KMS-11 (cell line): ENCODE measurements at regions not wholly inside any gene's neighbourhood (a gene's known extent, or its start where the extent isn't known, plus 50 kb on each side); places are given as distances from the start of the nearest gene placed in this dataset.

Source experiments
- H2AFZ ChIP-seq: fragments of 200-600 bp; sonication (generic); 2 replicates; pipeline ENCODE4 v1.6.1; 2016; ENCODE audit warnings: antibody characterized with exemption, mixed run types, low read depth
- H3K27ac ChIP-seq: fragments of 200-600 bp; sonication (generic); 2 replicates; pipeline ENCODE4 v1.6.1; 2016; ENCODE audit warnings: mild to moderate bottlenecking, mixed run types
- H3K27me3 ChIP-seq: fragments of 200-600 bp; sonication (generic); 2 replicates; pipeline ENCODE4 v1.6.1; 2017; ENCODE audit warnings: mild to moderate bottlenecking, low read depth, mixed run types, moderate library complexity; ENCODE audit not compliant: insufficient read depth
- H3K36me3 ChIP-seq: fragments of 200-600 bp; sonication (generic); 2 replicates; pipeline ENCODE4 v1.6.1; 2017; ENCODE audit warnings: mild to moderate bottlenecking, mixed run types; ENCODE audit not compliant: insufficient read depth
- H3K4me1 ChIP-seq: fragments of 200-600 bp; sonication (generic); 2 replicates; pipeline ENCODE4 v1.6.1; 2016; ENCODE audit warnings: mild to moderate bottlenecking, low read depth, mixed run types; ENCODE audit not compliant: poor library complexity, severe bottlenecking
- H3K4me2 ChIP-seq: fragments of 200-600 bp; sonication (generic); 2 replicates; pipeline ENCODE4 v1.7.0; 2016; ENCODE audit warnings: mild to moderate bottlenecking, mixed run types
- H3K4me3 ChIP-seq: fragments of 200-600 bp; sonication (generic); IDR thresholded peaks from 2 replicates; pipeline ENCODE4 v1.6.1; 2017; ENCODE audit warnings: low read depth, low read length, mixed read lengths; ENCODE audit not compliant: insufficient read depth
- H3K79me2 ChIP-seq: fragments of 200-600 bp; sonication (generic); 2 replicates; pipeline ENCODE4 v1.6.1; 2016; ENCODE audit warnings: low read depth, mixed run types; ENCODE audit not compliant: insufficient read depth
- H3K9ac ChIP-seq: fragments of 200-600 bp; sonication (generic); 2 replicates; pipeline ENCODE4 v1.6.1; 2016; ENCODE audit warnings: mild to moderate bottlenecking, mixed run types
- H4K20me1 ChIP-seq: fragments of 200-600 bp; sonication (generic); 2 replicates; pipeline ENCODE4 v1.6.1; 2016; ENCODE audit warnings: mild to moderate bottlenecking, mixed run types; ENCODE audit not compliant: insufficient read depth
- CTCF ChIP-seq: fragments of 200-600 bp; sonication (generic); conservative IDR thresholded peaks from 2 replicates; pipeline ENCODE4 v1.6.1; 2017; ENCODE audit warnings: low read depth, mild to moderate bottlenecking, antibody characterized with exemption, low read length, moderate library complexity, mixed read lengths

GRCh38 chr4:19659101-19659500 is 592.6 kb upstream of the SLIT2 start:
- Histone ChIP-seq H2AFZ (no peak overlapping the region), H3K4me3 (no peak overlapping the region), H3K27ac (no peak overlapping the region), H3K79me2 (no peaks in the 10 kb centered on the region), H3K9ac (no peak overlapping the region), H3K36me3 (no peaks in the 10 kb centered on the region), H3K4me2 (no peak overlapping the region), H3K4me1 (no peaks in the 10 kb centered on the region), H3K27me3 (no peaks in the 10 kb centered on the region), H4K20me1 (no peaks in the 10 kb centered on the region)
- no peak for TF ChIP-seq CTCF

- H4K20me1 ChIP-seq = no peaks in the 10 kb centered on the region
- no peak overlapping the region for H3K4me3 ChIP-seq
- no peak overlapping the region for H3K4me2 ChIP-seq
- H2AFZ ChIP-seq = no peak overlapping the region
- no peak overlapping the region for H3K27ac ChIP-seq
- TF ChIP-seq CTCF = no peak
- no peaks in the 10 kb centered on the region for H3K27me3 ChIP-seq
- no peaks in the 10 kb centered on the region for H3K4me1 ChIP-seq
- H3K79me2 ChIP-seq = no peaks in the 10 kb centered on the region
- no peaks in the 10 kb centered on the region for H3K36me3 ChIP-seq
- no peak overlapping the region for H3K9ac ChIP-seq
Observed at GRCh38 chr4:19657856-19658255, 593.8 kb upstream of the SLIT2 start.

GRCh38 chr4:19655666-19656065 is 596.0 kb upstream of the SLIT2 start:
- Histone ChIP-seq H3K79me2 (no peaks in the 10 kb centered on the region), H3K27me3 (no peaks in the 10 kb centered on the region), H3K4me1 (no peaks in the 10 kb centered on the region), H3K27ac (no peak overlapping the region), H3K4me3 (no peak overlapping the region), H2AFZ (no peak overlapping the region), H4K20me1 (no peaks in the 10 kb centered on the region), H3K4me2 (no peak overlapping the region), H3K36me3 (no peaks in the 10 kb centered on the region), H3K9ac (no peak overlapping the region)
- TF ChIP-seq CTCF = no peak

- no peaks in the 10 kb centered on the region for H3K4me1 ChIP-seq
- no peaks in the 10 kb centered on the region for H4K20me1 ChIP-seq
- no peaks in the 10 kb centered on the region for H3K27me3 ChIP-seq
- H3K36me3 ChIP-seq = no peaks in the 10 kb centered on the region
- no peak overlapping the region for H3K27ac ChIP-seq
- no peak for TF ChIP-seq CTCF
- H3K9ac ChIP-seq = no peak overlapping the region
- H3K4me2 ChIP-seq = no peak overlapping the region
- no peak overlapping the region for H3K4me3 ChIP-seq
- no peaks in the 10 kb centered on the region for H3K79me2 ChIP-seq
- H2AFZ ChIP-seq = no peak overlapping the region
Observed at GRCh38 chr4:19650903-19651864, 600.5 kb upstream of the SLIT2 start.
